ENCODE measurements at regions not wholly inside any gene's neighbourhood (a gene's known extent, or its start where the extent isn't known, plus 50 kb on each side); places are given as distances from the start of the nearest gene placed in this dataset.
"Not testable (repeated sequence)": the region's sequence is repeated elsewhere in the genome, so short reads cannot be mapped to it uniquely, and the experiment has no call there.

- no peak for DNase-seq (ENCODE audit: low read depth in 2 of 2)
Measured at GRCh38 chr5:152607401-152608160, 202.5 kb upstream of the NMUR2 start.

- no peak for DNase-seq (ENCODE audit: low read depth in 2 of 2)
Measured at GRCh38 chr5:152608458-152608857, 203.4 kb upstream of the NMUR2 start.

GRCh38 chr5:152619756-152620155 is 214.7 kb upstream of the NMUR2 start:
- DNase-seq (ENCODE audit: low read depth in 2 of 2) = no peak

- DNase-seq (ENCODE audit: low read depth in 2 of 2) = no peak
Measured at GRCh38 chr5:152622628-152623027, 217.5 kb upstream of the NMUR2 start.

GRCh38 chr5:152623951-152624350 is 218.9 kb upstream of the NMUR2 start:
- no peak for DNase-seq (ENCODE audit: low read depth in 2 of 2)

- no peak for DNase-seq (ENCODE audit: low read depth in 2 of 2)
Measured at GRCh38 chr5:152625696-152626095, 220.6 kb upstream of the NMUR2 start.

- DNase-seq (ENCODE audit: low read depth in 2 of 2) = no peak
Measured at GRCh38 chr5:152631221-152631620, 226.1 kb upstream of the NMUR2 start.

- DNase-seq (ENCODE audit: low read depth in 2 of 2) = no peak
Measured at GRCh38 chr5:152632360-152632759, 227.3 kb upstream of the NMUR2 start.

- no peak for DNase-seq (ENCODE audit: low read depth in 2 of 2)
Measured at GRCh38 chr5:152634586-152634985, 229.5 kb upstream of the NMUR2 start.

GRCh38 chr5:152638996-152639552 is 234.0 kb upstream of the NMUR2 start:
- DNase-seq (ENCODE audit: low read depth in 2 of 2) = no peak

- no peak for DNase-seq (ENCODE audit: low read depth in 2 of 2)
Measured at GRCh38 chr5:152641970-152642805, 237.1 kb upstream of the NMUR2 start.

GRCh38 chr5:152642880-152643279 is 237.8 kb upstream of the NMUR2 start:
- DNase-seq (ENCODE audit: low read depth in 2 of 2) = no peak

- no peak for DNase-seq (ENCODE audit: low read depth in 2 of 2)
Measured at GRCh38 chr5:152644029-152644728, 239.1 kb upstream of the NMUR2 start.

- DNase-seq (ENCODE audit: low read depth in 2 of 2) = no peak
Measured at GRCh38 chr5:152649609-152650008, 244.5 kb upstream of the NMUR2 start.

GRCh38 chr5:152650413-152650812 is 245.3 kb upstream of the NMUR2 start:
- DNase-seq (ENCODE audit: low read depth in 2 of 2) = no peak

GRCh38 chr5:152659470-152659869 is 254.4 kb upstream of the NMUR2 start:
- not testable (repeated sequence) for DNase-seq (ENCODE audit: low read depth in 2 of 2)

GRCh38 chr5:152673601-152674000 is 268.5 kb upstream of the NMUR2 start:
- no peak for DNase-seq (ENCODE audit: low read depth in 2 of 2)

GRCh38 chr5:152674403-152674802 is 269.3 kb upstream of the NMUR2 start:
- DNase-seq (ENCODE audit: low read depth in 2 of 2) = no peak

- no peak for DNase-seq (ENCODE audit: low read depth in 2 of 2)
Measured at GRCh38 chr5:152676196-152676595, 271.1 kb upstream of the NMUR2 start.

GRCh38 chr5:152683205-152683604 is 278.1 kb upstream of the NMUR2 start:
- no peak for DNase-seq (ENCODE audit: low read depth in 2 of 2)

- DNase-seq (ENCODE audit: low read depth in 2 of 2) = no peak
Measured at GRCh38 chr5:152686931-152687330, 281.9 kb upstream of the NMUR2 start.

Data from lung microvascular endothelial cell (primary cell).